ENCODE measurements at regions not wholly inside any gene's neighbourhood (a gene's known extent, or its start where the extent isn't known, plus 50 kb on each side); places are given as distances from the start of the nearest gene placed in this dataset.

GRCh38 chr14:82047777-82048470, 514.3 kb upstream of the SEL1L start:
- DNase-seq (ENCODE audit: low read depth): no peak

DNA sequence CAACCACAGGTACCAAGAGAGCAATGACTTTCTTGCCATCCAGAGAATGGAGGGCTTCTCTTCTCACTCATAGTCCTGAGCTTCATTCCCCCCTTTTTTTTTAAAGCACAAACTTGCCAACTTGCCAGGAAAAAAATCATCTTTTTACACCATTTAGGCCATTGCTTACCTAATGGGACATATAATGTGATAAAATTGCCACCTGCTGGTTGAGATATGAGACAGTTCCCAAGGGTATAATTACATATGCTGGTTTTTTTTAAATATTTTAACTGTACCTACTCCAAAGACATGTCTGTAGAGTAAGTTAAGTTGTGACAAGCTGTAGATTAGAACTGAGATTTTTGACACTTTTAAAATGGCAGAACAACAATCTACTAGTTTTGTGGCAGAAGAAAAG, 519.1 kb upstream of the SEL1L start:
- no peak for DNase-seq (ENCODE audit: low read depth)

DNA sequence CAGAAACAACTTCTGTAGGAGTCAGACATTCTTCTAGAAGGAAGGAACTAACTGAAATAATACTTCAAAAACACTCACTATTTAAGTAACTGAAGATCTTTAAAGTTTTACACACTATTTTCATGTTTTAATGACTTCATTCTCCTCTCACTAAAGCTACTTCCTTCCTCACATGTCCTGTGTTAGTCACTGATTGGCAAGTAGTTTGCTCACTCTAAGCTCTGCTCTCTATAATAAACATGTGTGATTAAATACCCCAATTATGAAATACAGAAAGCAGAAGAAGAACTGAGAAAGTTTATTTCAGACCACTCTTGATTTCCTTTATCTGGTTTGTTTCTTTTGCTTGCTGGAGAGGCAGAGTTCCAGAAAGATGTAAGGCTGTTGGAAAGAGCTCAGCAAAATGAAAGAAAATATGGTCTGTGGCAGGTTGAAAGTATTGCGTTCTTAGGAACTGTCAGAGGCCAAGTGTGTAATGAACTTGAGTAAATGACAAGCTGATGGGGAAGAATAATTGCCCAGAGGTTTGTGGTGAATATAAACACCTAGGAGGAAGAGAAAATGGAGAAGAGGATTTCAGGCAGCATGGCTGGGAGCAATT, 522.0 kb upstream of the SEL1L start:
- no peak for DNase-seq (ENCODE audit: low read depth)

GRCh38 chr14:82060219-82060618, 526.6 kb upstream of the SEL1L start:
- DNase-seq (ENCODE audit: low read depth): no peak

DNA sequence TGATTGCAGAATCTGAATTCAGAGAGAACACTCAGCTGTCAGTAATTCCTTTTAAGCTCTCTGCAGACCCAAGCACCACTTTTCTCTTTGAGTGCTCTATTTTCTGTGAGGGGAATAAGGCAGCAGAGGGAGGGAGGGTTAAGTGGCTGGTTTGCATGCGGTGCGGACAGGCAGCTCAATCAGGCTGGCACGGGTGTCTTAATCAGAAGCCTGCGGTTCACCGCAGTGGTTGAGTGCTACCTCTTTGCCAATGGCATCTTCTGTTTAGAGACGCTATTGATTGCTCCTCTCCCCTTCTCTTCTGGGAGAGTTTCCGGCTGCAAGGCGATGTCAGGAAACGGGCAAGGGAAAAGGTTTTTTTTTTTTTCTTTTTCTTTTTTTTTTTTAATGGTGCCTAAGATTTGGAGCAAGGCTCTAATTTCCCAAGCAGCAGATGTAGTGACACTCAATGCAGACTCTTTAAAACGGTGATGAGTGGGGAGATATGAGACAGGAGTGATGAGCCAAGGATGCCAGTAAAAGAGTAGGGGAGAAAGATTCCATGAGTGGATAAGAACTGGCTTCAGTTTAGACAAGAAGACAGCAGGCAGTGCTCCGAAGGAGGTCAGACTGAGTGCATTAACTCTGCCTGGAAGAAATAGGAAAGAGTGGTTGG, 533.7 kb upstream of the SEL1L start:
- DNase-seq (ENCODE audit: low read depth): no peak

GRCh38 chr14:82070040-82070439, 536.4 kb upstream of the SEL1L start:
- no peak for DNase-seq (ENCODE audit: low read depth)

- no peak for DNase-seq (ENCODE audit: low read depth)
Measured at GRCh38 chr14:82070753-82071152, 537.1 kb upstream of the SEL1L start.

- no peak for DNase-seq (ENCODE audit: low read depth)
Measured at GRCh38 chr14:82073547-82073946, 539.9 kb upstream of the SEL1L start.

DNA sequence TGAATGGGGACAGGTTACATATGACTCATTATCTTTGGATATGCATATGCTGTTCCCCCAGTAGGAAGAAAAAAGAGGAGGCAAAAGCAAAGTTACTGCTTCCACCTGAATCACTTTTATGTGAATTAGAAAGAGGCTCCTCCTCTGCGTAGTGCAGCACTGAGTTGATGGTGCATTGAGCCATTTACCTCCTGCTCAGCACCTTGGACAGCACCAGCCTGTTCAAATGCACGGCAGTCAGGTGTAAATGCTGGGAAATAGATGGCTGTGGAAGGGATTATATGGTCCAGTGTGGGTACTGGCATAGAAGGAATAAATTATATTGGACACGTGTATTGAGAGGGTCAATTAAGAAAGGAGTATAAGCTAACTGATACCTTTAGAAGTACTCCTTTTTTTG, 541.9 kb upstream of the SEL1L start:
- no peak for DNase-seq (ENCODE audit: low read depth)

- DNase-seq (ENCODE audit: low read depth): no peak
Measured at GRCh38 chr14:82079553-82079952, 545.9 kb upstream of the SEL1L start.

- DNase-seq (ENCODE audit: low read depth): no peak
Measured at GRCh38 chr14:82080370-82080769, 546.7 kb upstream of the SEL1L start.

DNA sequence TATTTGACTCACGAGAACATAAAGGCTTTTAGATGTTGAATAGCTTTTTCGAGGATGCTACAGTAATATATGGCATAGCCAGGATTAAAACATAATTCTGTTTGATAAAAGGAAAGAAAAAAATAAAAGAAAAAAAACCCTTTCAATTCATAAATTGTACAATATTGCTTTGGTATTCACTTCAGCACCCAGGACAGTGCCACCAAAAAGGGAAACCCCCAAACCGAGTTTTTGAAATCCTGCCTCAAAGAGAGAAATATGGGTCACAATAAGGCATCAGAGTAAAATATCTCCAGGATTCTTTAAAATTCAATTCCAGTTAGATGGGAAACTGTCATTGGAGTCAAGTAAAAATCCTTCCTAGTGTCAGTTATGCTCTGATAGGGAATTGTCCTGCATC, 551.2 kb upstream of the SEL1L start:
- no peak for DNase-seq (ENCODE audit: low read depth)

GRCh38 chr14:82091097-82091496, 557.4 kb upstream of the SEL1L start:
- DNase-seq (ENCODE audit: low read depth): no peak

- DNase-seq (ENCODE audit: low read depth): no peak
Measured at GRCh38 chr14:82094829-82095345, 561.2 kb upstream of the SEL1L start.

GRCh38 chr14:82104013-82104412, 570.4 kb upstream of the SEL1L start:
- no peak for DNase-seq (ENCODE audit: low read depth)

GRCh38 chr14:82112210-82112839, 578.7 kb upstream of the SEL1L start:
- DNase-seq (ENCODE audit: low read depth): no peak

- DNase-seq (ENCODE audit: low read depth): no peak
Measured at GRCh38 chr14:82113007-82113406, 579.4 kb upstream of the SEL1L start.

DNA sequence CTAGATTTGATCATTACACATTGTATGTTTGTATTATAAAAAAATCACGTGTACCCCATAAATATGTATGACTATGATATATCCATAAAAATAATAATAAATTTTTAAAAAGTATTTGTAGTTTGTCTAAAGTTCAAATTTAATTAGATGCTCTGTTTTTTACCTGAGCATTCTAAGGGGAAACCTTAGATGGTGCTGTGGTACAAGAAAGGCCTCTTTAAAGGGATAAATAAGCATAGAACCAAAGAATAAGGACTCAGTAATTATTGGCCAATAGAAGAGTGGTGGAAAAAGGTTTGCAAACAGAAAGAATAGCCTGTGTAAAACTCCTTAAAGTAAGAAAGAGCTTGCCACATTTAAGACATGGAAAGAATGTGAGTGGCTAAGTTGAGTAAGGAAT, 580.1 kb upstream of the SEL1L start:
- DNase-seq (ENCODE audit: low read depth): no peak

DNA sequence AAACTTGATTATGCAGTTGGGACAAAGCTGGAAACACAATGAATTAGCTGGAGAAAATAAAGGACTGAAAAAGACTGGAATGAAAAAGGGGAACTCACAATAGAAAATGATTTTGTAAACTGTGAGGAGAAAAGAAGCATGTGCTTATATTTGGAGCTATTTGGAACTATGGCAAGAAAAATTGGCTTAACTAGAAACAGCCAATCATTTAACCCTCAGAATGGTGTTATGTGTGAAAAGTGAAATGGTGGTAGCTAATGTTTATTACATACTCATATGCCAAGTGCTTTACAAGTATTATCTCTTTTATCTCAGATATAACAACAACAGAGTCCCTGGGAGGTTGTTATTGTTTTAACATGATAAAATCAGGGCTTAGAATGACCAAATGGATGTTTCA, 583.1 kb upstream of the SEL1L start:
- no peak for DNase-seq (ENCODE audit: low read depth)

DNA sequence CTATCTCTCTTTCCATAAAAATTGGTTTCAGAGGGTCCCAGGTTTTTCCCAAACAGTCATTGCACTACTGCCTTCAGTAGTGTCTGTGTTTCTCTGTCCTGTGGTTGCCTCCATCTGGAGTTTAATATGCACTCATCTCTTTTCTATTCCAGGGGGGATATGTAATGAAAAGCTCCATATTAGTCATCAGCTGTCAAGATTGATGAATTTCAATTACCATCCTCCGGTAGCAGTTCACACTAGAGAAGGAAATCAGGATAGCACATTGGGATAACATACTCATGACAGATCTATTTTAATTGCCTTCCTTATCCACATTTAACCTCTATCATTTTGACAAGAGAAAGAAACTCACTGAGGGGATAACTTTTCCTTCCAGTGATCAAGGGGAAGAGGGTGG, 589.0 kb upstream of the SEL1L start:
- no peak for DNase-seq (ENCODE audit: low read depth)

DNA sequence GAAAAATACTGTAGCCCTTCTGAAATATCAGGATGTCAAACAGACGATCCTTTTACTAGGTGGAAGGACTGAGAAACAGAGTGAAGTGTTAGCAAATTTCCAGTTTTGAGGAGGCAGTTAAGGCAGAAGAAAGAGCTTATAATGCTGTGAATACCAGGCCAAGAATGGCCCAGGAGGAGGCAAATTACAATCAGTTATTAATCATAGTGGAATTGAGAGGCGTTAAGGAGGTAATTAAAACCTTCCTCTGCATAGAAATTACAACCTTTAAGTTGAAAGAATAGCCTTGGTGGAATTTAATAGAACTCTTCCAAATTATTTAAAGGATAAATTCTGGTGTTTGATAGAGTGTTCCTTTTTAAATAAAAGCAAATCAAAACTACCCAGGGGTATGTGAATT, 590.9 kb upstream of the SEL1L start:
- DNase-seq (ENCODE audit: low read depth): no peak

DNA sequence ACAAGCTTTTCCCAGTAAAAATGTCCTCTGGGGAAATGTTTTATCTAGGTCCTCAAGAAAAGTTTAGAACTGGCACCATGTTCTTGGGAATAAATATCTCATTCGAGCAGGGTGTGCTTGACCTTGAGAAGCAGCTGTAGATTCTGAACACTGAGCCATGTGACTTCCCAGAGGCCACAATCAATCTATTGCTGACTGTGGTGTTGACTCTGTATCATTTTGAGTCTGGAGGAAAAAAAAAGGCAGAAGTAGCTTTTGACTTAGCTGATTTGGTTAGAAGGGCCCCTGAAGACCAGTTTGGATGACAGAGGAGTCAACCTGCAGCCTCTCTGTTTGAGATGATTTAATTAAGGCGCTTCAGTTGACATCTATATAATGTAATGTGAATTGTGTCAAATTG, 592.4 kb upstream of the SEL1L start:
- DNase-seq (ENCODE audit: low read depth): no peak

- no peak for DNase-seq (ENCODE audit: low read depth)
Measured at GRCh38 chr14:82134411-82134810, 600.8 kb upstream of the SEL1L start.
